Esophagus muscularis mucosa (tissue), 4 donors: ENCODE measurements at regions not wholly inside any gene's neighbourhood (a gene's known extent, or its start where the extent isn't known, plus 50 kb on each side); places are given as distances from the start of the nearest gene placed in this dataset.

Experiments
- EP300 ChIP-seq: sonication (generic); formaldehyde crosslinking; IDR thresholded peaks from one replicate; pipeline ENCODE4 v1.6.1; 2017; ENCODE audit warnings: antibody characterized with exemption
- POLR2A ChIP-seq: fragments of 450-650 bp; IDR thresholded peaks from one replicate; pipeline ENCODE4 v1.6.1; 2017; ENCODE audit warnings: antibody characterized with exemption, moderate library complexity, mild to moderate bottlenecking, low read depth
- POLR2AphosphoS5 ChIP-seq, 2 donors: sonication (generic); formaldehyde crosslinking; IDR thresholded peaks; one replicate each; pipeline ENCODE4 v1.6.1; 2017; ENCODE audit warnings: antibody characterized with exemption in 2 of 2
- TF ChIP-seq, protein P1 (sequence below), 3 experiments: fragments of 200-600 bp in 2 of 3; fragments of 450-650 bp in 1 of 3; sonication (generic) in 2 of 3; IDR thresholded peaks; one replicate each; pipeline ENCODE4 v1.5.1; 2017 to 2019; ENCODE audit warnings: antibody characterized with exemption in 3 of 3, mild to moderate bottlenecking in 2 of 3, moderate library complexity in 1 of 3

DNA sequence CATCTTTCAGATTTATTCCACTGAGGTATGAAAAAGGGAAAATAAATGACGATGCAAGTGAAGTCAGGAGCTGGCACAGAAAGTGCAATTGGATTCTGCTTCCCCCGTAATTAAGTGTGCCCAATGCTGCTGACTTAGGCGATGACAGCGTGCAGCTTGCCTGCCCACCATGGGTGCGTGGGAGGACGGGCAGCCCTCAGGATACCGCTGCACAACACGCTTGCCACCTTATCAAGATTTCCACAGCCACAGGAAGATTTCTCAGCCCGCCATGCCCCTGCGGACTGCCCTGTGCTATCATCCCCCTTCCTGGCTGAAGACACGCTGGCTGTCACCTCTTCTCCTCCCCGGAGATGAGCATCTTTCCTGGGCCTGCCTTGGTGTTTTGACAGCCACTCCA lies 103.3 kb upstream of the BACH2 start:
- TF ChIP-seq, protein P1, sequence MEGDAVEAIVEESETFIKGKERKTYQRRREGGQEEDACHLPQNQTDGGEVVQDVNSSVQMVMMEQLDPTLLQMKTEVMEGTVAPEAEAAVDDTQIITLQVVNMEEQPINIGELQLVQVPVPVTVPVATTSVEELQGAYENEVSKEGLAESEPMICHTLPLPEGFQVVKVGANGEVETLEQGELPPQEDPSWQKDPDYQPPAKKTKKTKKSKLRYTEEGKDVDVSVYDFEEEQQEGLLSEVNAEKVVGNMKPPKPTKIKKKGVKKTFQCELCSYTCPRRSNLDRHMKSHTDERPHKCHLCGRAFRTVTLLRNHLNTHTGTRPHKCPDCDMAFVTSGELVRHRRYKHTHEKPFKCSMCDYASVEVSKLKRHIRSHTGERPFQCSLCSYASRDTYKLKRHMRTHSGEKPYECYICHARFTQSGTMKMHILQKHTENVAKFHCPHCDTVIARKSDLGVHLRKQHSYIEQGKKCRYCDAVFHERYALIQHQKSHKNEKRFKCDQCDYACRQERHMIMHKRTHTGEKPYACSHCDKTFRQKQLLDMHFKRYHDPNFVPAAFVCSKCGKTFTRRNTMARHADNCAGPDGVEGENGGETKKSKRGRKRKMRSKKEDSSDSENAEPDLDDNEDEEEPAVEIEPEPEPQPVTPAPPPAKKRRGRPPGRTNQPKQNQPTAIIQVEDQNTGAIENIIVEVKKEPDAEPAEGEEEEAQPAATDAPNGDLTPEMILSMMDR (IDR thresholded peaks at IDR 0.05) = no peak
- no peak for TF ChIP-seq POLR2A
- TF ChIP-seq POLR2AphosphoS5 (IDR thresholded peaks at IDR 0.05) = no peak
- no peak for TF ChIP-seq EP300
